H4 (cell line): ENCODE measurements at regions not wholly inside any gene's neighbourhood (a gene's known extent, or its start where the extent isn't known, plus 50 kb on each side); places are given as distances from the start of the nearest gene placed in this dataset.

Experiments
- DNase-seq: peaks from one replicate; pipeline ENCODE4 v3.0.0-alpha.2; 2015; ENCODE audit warnings: low spot score

- DNase-seq: no peak
These were observed 146.6 kb downstream of the AASDH start for GRCh38 chr4:56240554-56241174.

GRCh38 chr4:56238251-56238650, 149.0 kb downstream of the AASDH start:
- DNase-seq: no peak

GRCh38 chr4:56235725-56236124, 151.6 kb downstream of the AASDH start:
- no peak for DNase-seq

GRCh38 chr4:56235011-56235410, 152.3 kb downstream of the AASDH start:
- no peak for DNase-seq

GRCh38 chr4:56234098-56234497, 153.2 kb downstream of the AASDH start:
- no peak for DNase-seq

- DNase-seq: no peak
These were observed 155.9 kb downstream of the AASDH start for GRCh38 chr4:56231410-56231809.

GRCh38 chr4:56229947-56230346, 157.3 kb downstream of the AASDH start:
- DNase-seq: no peak

GRCh38 chr4:56227301-56227835, 159.9 kb downstream of the AASDH start:
- DNase-seq: no peak

GRCh38 chr4:56226579-56226978, 160.7 kb downstream of the AASDH start:
- no peak for DNase-seq

- no peak for DNase-seq
These were observed 162.7 kb downstream of the AASDH start for GRCh38 chr4:56224641-56225040.

- no peak for DNase-seq
These were observed 164.8 kb downstream of the AASDH start for GRCh38 chr4:56222514-56222913.

- DNase-seq: no peak
These were observed 167.0 kb downstream of the AASDH start for GRCh38 chr4:56220261-56220660.

GRCh38 chr4:56219447-56219846, 167.8 kb downstream of the AASDH start:
- no peak for DNase-seq

GRCh38 chr4:56218230-56218895, 168.9 kb downstream of the AASDH start:
- DNase-seq: no peak

GRCh38 chr4:56217343-56217890, 169.9 kb downstream of the AASDH start:
- DNase-seq: no peak

- peak; percentile 29 for DNase-seq
These were observed 171.4 kb downstream of the AASDH start for GRCh38 chr4:56215901-56216300.

GRCh38 chr4:56215141-56215783, 172.0 kb downstream of the AASDH start:
- DNase-seq: no peak

GRCh38 chr4:56213543-56213942, 173.7 kb downstream of the AASDH start:
- no peak for DNase-seq

- no peak for DNase-seq
These were observed 174.5 kb downstream of the AASDH start for GRCh38 chr4:56212774-56213173.

GRCh38 chr4:56211202-56211601, 176.1 kb downstream of the AASDH start:
- DNase-seq: no peak

- no peak for DNase-seq
These were observed 176.9 kb downstream of the AASDH start for GRCh38 chr4:56210397-56210796.

GRCh38 chr4:56209767-56210166, 177.5 kb downstream of the AASDH start:
- no peak for DNase-seq

- no peak for DNase-seq
These were observed 179.2 kb downstream of the AASDH start for GRCh38 chr4:56208103-56208502.
